ENCODE measurements at regions not wholly inside any gene's neighbourhood (a gene's known extent, or its start where the extent isn't known, plus 50 kb on each side); places are given as distances from the start of the nearest gene placed in this dataset.
"Not testable (repeated sequence)": the region's sequence is repeated elsewhere in the genome, so short reads cannot be mapped to it uniquely, and the experiment has no call there.

DNA sequence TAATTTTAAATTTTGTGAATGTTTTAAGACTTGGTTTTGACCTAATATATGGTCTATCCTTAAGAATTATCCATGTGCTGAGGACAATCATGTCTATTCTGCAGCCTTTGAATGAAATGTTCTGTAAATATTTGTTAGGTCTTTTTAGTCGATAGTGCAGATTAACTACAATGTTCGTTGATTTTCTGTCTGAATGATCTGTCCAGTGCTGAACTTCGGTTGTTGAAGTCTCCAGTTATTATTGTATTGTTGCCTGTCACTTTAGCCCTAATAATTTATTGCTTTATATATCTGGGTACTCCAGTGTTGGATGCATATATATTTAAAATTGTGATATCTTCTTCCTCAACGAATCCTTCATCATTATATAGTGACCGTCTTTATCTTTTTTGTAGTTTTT, 218.3 kb upstream of the ZC4H2 start:
- DNase-seq (ENCODE audit: low read depth in 4 of 6, low spot score in 6 of 6): no peak
- no peaks in the 10 kb centered on the region for H3K4me1 ChIP-seq (ENCODE audit: control insufficient read depth, insufficient read depth, low read length)
- no CpG with 5 or more reads among the region's 5 CpGs for WGBS (ENCODE audit: insufficient coverage)

DNA sequence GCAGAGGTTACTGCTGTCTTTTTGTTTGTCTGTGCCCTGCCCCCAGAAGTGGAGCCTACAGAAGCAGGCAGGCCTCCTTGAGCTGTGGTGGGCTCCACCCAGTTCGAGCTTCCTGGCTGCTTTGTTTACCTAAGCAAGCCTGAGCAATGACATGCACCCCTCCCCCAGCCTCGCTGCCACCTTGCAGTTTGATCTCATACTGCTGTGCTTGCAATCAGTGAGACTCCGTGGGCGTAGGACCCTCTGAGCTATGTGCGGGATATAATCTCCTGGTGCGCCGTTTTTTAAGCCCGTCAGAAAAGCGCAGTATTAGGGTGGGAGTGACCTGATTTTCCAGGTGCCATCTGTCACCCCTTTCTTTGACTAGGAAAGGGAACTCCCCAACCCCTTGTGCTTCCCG, 187.1 kb upstream of the ZC4H2 start:
- not testable (repeated sequence) for H3K4me3 ChIP-seq (ENCODE audit: low read depth, low read length); H3K4me1 ChIP-seq (ENCODE audit: control insufficient read depth, insufficient read depth, low read length); DNase-seq (ENCODE audit: low read depth in 4 of 6, low spot score in 6 of 6); H3K36me3 ChIP-seq (ENCODE audit: control insufficient read depth, insufficient read depth, low read length); H3K9me3 ChIP-seq (ENCODE audit: control insufficient read depth, insufficient read depth, low read length); H3K27ac ChIP-seq (ENCODE audit: low read depth, low read length); H3K27me3 ChIP-seq (ENCODE audit: control insufficient read depth, insufficient read depth, low read length)
- 94% methylated on average over 6 of the region's 10 CpGs for WGBS (ENCODE audit: insufficient coverage)

More for the DNA sequence above, 218.3 kb upstream of the ZC4H2 start:
- H3K27me3 ChIP-seq (ENCODE audit: control insufficient read depth, insufficient read depth, low read length): no peaks in the 10 kb centered on the region
- H3K9me3 ChIP-seq (ENCODE audit: control insufficient read depth, insufficient read depth, low read length): no peaks in the 10 kb centered on the region
- H3K36me3 ChIP-seq (ENCODE audit: control insufficient read depth, insufficient read depth, low read length): no peaks in the 10 kb centered on the region
- H3K27ac ChIP-seq (ENCODE audit: low read depth, low read length): no peak overlapping the region
- no peak overlapping the region for H3K4me3 ChIP-seq (ENCODE audit: low read depth, low read length)

DNA sequence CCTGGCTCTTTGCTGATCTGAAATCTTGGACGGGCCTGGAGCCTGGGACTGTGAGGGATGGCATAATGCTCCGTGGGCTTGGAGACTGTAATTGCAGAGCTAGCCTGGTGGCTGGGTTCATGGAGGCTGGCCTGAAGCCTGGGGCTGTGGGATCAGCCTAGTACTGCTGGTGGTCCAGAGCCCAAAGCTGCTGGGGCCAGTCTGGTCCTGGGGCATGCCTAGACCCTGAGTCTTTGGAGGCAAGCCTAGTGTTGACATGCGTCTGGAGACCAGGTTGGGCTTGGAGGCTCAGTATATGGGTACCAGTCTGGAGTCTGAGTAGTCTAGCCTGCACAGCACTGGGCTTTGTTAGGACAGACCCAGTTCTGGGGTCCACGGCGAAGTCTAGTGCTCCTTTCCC, 172.0 kb upstream of the ZC4H2 start:
- Histone ChIP-seq H3K27ac (ENCODE audit: low read depth, low read length) (no peak overlapping the region), H3K36me3 (ENCODE audit: control insufficient read depth, insufficient read depth, low read length) (no peaks in the 10 kb centered on the region)
- WGBS (ENCODE audit: insufficient coverage): 79% methylated on average over 3 of the region's 5 CpGs

DNA sequence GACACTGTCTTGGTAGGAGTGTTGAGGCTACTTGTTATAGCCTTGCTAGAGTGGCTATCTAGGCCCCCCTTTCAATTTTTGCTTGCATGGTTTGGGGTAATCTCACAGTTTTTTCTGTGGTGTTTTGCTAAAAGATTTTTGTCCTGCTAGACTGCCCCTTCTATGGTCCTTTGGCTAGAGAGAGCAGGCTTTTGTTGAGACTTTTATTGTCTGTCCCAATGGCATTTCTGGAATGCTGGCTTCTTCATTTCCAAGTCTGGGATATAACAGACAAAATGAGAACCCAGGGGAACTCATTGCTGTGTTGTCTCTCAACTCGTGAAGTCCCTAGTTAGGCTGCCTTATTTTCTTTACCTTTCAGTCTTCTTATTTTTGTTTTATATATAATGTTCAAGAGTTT, 160.2 kb upstream of the ZC4H2 start:
- Histone ChIP-seq H3K4me3 (ENCODE audit: low read depth, low read length) (no peak overlapping the region), H3K9me3 (ENCODE audit: control insufficient read depth, insufficient read depth, low read length) (no peaks in the 10 kb centered on the region), H3K27me3 (ENCODE audit: control insufficient read depth, insufficient read depth, low read length) (no peaks in the 10 kb centered on the region), H3K27ac (ENCODE audit: low read depth, low read length) (no peak overlapping the region), H3K4me1 (ENCODE audit: control insufficient read depth, insufficient read depth, low read length) (no peaks in the 10 kb centered on the region), H3K36me3 (ENCODE audit: control insufficient read depth, insufficient read depth, low read length) (no peaks in the 10 kb centered on the region)
- no peak for DNase-seq (ENCODE audit: low read depth in 4 of 6, low spot score in 6 of 6)
- no CpG with 5 or more reads among the region's 1 CpG for WGBS (ENCODE audit: insufficient coverage)

More for the DNA sequence above, 172.0 kb upstream of the ZC4H2 start:
- Histone ChIP-seq H3K9me3 (ENCODE audit: control insufficient read depth, insufficient read depth, low read length) (peaks cover 3% of the 10 kb centered on the region), H3K4me3 (ENCODE audit: low read depth, low read length) (no peak overlapping the region), H3K27me3 (ENCODE audit: control insufficient read depth, insufficient read depth, low read length) (no peaks in the 10 kb centered on the region), H3K4me1 (ENCODE audit: control insufficient read depth, insufficient read depth, low read length) (no peaks in the 10 kb centered on the region)
- DNase-seq (ENCODE audit: low read depth in 4 of 6, low spot score in 6 of 6): no peak

DNA sequence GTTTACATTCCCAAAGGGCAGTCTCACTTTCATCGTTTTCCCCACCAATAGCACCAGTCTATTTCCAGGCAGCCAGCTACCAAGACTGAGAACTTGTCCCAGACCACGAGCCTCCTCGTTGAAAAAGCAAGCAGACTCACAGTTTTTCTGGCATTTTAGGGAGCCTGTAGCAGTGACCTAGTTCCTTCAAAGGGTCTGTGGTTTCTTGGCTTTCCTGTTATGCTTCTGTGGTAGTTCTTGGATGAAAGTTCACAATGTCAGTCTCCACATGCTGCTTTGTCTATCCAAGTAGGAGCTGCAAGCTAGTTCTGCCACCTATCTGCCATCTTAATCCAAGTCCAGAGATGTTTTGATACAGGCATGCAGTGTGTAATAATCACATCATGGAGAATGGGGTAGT, 151.6 kb upstream of the ZC4H2 start:
- Histone ChIP-seq H3K27me3 (ENCODE audit: control insufficient read depth, insufficient read depth, low read length) (no peaks in the 10 kb centered on the region), H3K9me3 (ENCODE audit: control insufficient read depth, insufficient read depth, low read length) (peaks cover 1% of the 10 kb centered on the region), H3K27ac (ENCODE audit: low read depth, low read length) (no peak overlapping the region), H3K4me1 (ENCODE audit: control insufficient read depth, insufficient read depth, low read length) (no peaks in the 10 kb centered on the region), H3K4me3 (ENCODE audit: low read depth, low read length) (no peak overlapping the region), H3K36me3 (ENCODE audit: control insufficient read depth, insufficient read depth, low read length) (no peaks in the 10 kb centered on the region)
- DNase-seq (ENCODE audit: low read depth in 4 of 6, low spot score in 6 of 6): no peak
- WGBS (ENCODE audit: insufficient coverage): 63% methylated on average over 3 of the region's 3 CpGs

DNA sequence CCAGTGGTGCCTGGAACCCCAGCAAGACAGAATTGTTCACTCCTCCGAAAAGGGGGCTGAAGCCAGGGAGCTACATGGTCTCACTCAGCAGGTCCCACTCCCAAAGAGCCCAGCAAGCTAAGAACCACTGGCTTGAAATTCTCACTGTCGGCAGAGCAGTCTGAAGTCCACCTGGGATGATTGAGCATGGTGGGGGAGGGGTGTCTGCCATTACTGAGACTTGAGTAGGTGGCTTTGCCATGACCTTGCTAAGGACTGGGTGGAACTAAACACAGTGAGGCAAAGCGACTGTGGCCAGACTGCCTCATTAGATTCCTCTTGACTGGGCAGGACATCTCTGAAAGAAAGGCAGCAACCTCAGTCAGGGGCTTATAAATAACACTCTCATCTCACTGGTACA, 122.6 kb upstream of the ZC4H2 start:
- Histone ChIP-seq H3K4me3 (ENCODE audit: low read depth, low read length) (no peak overlapping the region), H3K27me3 (ENCODE audit: control insufficient read depth, insufficient read depth, low read length) (no peaks in the 10 kb centered on the region), H3K4me1 (ENCODE audit: control insufficient read depth, insufficient read depth, low read length) (no peaks in the 10 kb centered on the region), H3K36me3 (ENCODE audit: control insufficient read depth, insufficient read depth, low read length) (no peaks in the 10 kb centered on the region), H3K27ac (ENCODE audit: low read depth, low read length) (no peak overlapping the region), H3K9me3 (ENCODE audit: control insufficient read depth, insufficient read depth, low read length) (no peaks in the 10 kb centered on the region)
- DNase-seq (ENCODE audit: low read depth in 4 of 6, low spot score in 6 of 6): no peak
- WGBS (ENCODE audit: insufficient coverage): 75% methylated on average over 3 of the region's 3 CpGs

DNA sequence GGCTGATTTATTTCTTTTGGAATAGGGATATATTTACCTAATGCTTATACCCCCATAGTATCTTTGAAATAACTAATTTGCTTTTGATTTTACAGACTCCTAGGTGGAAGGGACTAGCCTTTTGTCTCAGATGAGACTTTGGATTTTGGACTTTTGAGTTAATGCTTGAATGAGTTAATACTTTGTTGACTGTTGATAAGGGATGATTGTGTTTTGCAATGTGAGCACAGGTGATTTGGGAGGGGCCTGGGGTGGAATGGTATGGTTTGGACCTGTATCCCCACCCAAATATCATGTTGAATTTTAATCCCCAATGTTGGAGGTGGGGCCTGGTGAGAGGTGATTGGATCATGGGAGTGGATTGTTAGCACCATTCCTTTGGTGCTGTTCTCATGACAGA, 117.4 kb upstream of the ZC4H2 start:
- Histone ChIP-seq H3K36me3 (ENCODE audit: control insufficient read depth, insufficient read depth, low read length) (no peaks in the 10 kb centered on the region), H3K27me3 (ENCODE audit: control insufficient read depth, insufficient read depth, low read length) (no peaks in the 10 kb centered on the region), H3K27ac (ENCODE audit: low read depth, low read length) (no peak overlapping the region), H3K4me3 (ENCODE audit: low read depth, low read length) (no peak overlapping the region), H3K4me1 (ENCODE audit: control insufficient read depth, insufficient read depth, low read length) (no peaks in the 10 kb centered on the region), H3K9me3 (ENCODE audit: control insufficient read depth, insufficient read depth, low read length) (peaks cover 2% of the 10 kb centered on the region)
- no peak for DNase-seq (ENCODE audit: low read depth in 4 of 6, low spot score in 6 of 6)

DNA sequence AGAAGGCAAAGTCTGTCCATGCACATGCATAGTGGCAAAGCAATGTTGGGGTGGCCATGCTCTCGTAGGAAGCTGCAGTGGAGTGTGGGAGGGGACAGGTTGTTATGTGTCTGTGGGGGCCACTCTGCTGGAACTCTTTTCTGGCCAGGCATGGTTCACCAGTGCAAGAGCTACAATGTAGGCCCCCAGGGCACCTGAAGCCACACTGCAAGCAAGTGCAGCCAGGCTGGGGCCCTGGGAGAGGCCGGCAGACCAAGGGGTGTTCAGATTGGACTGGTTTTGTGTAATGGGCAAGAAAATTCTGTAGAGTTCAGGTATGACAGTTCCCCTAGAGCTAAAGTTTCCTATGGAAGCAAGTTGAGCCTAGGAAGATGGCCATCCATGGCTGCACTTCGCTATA, 97.0 kb upstream of the ZC4H2 start:
- peaks cover 2% of the 10 kb centered on the region for H3K9me3 ChIP-seq (ENCODE audit: control insufficient read depth, insufficient read depth, low read length)
- no peak for DNase-seq (ENCODE audit: low read depth in 4 of 6, low spot score in 6 of 6)
- H3K36me3 ChIP-seq (ENCODE audit: control insufficient read depth, insufficient read depth, low read length): no peaks in the 10 kb centered on the region
- no peaks in the 10 kb centered on the region for H3K4me1 ChIP-seq (ENCODE audit: control insufficient read depth, insufficient read depth, low read length)
- H3K27me3 ChIP-seq (ENCODE audit: control insufficient read depth, insufficient read depth, low read length): no peaks in the 10 kb centered on the region
- H3K27ac ChIP-seq (ENCODE audit: low read depth, low read length): no peak overlapping the region
- H3K4me3 ChIP-seq (ENCODE audit: low read depth, low read length): no peak overlapping the region
- 72% methylated on average over 2 of the region's 3 CpGs for WGBS (ENCODE audit: insufficient coverage)

DNA sequence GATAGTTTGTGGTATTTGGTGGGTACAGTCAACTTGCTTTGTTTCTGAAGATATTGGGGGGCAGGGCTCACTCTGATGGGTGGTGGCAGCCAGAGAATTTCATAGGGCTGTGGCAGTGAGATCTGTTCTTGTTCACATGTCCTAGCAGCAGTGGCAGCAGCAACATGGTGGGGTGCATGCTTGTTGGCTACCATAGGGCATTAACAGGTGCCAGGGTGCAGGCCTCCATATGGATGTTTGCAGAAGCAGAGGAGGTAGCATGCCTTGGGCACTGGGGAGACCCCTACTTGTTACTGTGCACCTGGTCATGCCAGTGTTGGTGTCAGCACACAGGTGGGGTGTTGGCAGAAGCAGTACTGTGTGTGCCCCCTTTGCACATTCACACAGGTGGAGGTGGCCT, 96.3 kb upstream of the ZC4H2 start:
- Histone ChIP-seq H3K36me3 (ENCODE audit: control insufficient read depth, insufficient read depth, low read length) (no peaks in the 10 kb centered on the region), H3K27ac (ENCODE audit: low read depth, low read length) (no peak overlapping the region), H3K9me3 (ENCODE audit: control insufficient read depth, insufficient read depth, low read length) (peaks cover 2% of the 10 kb centered on the region), H3K27me3 (ENCODE audit: control insufficient read depth, insufficient read depth, low read length) (no peaks in the 10 kb centered on the region), H3K4me1 (ENCODE audit: control insufficient read depth, insufficient read depth, low read length) (no peaks in the 10 kb centered on the region), H3K4me3 (ENCODE audit: low read depth, low read length) (no peak overlapping the region)
- no peak for DNase-seq (ENCODE audit: low read depth in 4 of 6, low spot score in 6 of 6)

DNA sequence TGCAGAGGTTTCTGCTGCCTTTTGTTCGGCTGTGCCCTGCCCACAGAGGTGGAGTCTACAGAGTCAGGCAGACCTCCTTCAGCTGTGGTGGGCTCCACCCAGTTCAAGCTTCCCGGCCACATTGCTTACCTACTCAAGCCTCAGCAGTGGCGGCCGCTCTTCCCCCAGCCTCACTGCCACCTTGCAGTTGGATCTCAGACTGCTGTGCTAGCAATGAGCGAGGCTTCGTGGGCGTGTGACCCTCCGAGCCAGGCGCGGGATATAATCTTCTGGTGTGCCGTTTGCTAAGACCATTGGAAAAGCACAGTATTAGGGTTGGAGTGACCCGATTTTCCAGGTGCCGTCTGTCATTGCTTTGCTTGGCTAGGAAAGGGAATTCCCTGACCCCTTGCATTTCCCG, 82.4 kb upstream of the ZC4H2 start:
- 89% methylated on average over 14 of the region's 14 CpGs for WGBS (ENCODE audit: insufficient coverage)
- H3K4me1 ChIP-seq (ENCODE audit: control insufficient read depth, insufficient read depth, low read length); H3K9me3 ChIP-seq (ENCODE audit: control insufficient read depth, insufficient read depth, low read length); DNase-seq (ENCODE audit: low read depth in 4 of 6, low spot score in 6 of 6); H3K27me3 ChIP-seq (ENCODE audit: control insufficient read depth, insufficient read depth, low read length); H3K27ac ChIP-seq (ENCODE audit: low read depth, low read length); H3K4me3 ChIP-seq (ENCODE audit: low read depth, low read length); H3K36me3 ChIP-seq (ENCODE audit: control insufficient read depth, insufficient read depth, low read length): not testable (repeated sequence)

DNA sequence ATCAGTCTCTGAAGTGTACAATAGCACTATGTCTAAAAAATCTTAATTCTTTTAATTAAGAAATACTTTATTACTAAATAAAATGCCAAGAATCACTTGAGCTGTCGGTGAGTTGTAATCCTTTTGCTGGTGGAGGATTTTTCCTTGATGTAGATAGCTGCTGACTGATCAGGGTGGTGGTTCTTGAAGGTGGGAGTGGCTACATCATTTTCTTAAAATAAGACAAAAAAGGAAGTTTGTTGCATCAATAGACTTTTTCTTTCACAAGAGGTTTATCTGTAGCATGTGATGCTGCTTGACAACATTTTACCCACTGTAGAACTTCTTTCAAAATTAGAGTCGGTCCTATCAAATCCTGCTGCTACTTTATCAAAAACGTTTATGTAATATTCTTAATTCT, 68.8 kb upstream of the ZC4H2 start:
- H3K27me3 ChIP-seq (ENCODE audit: control insufficient read depth, insufficient read depth, low read length): no peaks in the 10 kb centered on the region
- H3K4me1 ChIP-seq (ENCODE audit: control insufficient read depth, insufficient read depth, low read length): no peaks in the 10 kb centered on the region
- no peaks in the 10 kb centered on the region for H3K36me3 ChIP-seq (ENCODE audit: control insufficient read depth, insufficient read depth, low read length)
- no peak for DNase-seq (ENCODE audit: low read depth in 4 of 6, low spot score in 6 of 6)
- WGBS (ENCODE audit: insufficient coverage): no CpG with 5 or more reads among the region's 3 CpGs
- no peak overlapping the region for H3K27ac ChIP-seq (ENCODE audit: low read depth, low read length)
- H3K9me3 ChIP-seq (ENCODE audit: control insufficient read depth, insufficient read depth, low read length): peaks cover 5% of the 10 kb centered on the region
- no peak overlapping the region for H3K4me3 ChIP-seq (ENCODE audit: low read depth, low read length)
